HG02678 (cell line): ENCODE measurements at regions not wholly inside any gene's neighbourhood (a gene's known extent, or its start where the extent isn't known, plus 50 kb on each side); places are given as distances from the start of the nearest gene placed in this dataset.
A peak's percentile ranks its signal among the peaks of the same experiment; 100 is the strongest.

Experiments used
- ATAC-seq: cut with Tn5 transposase; IDR thresholded peaks from one replicate; pipeline ENCODE4 v1.9.1; 2021; ENCODE audit warnings: mild to moderate bottlenecking, moderate library complexity; ENCODE audit not compliant: unreplicated experiment

GRCh38 chr1:63710308-63710707 lies 63.5 kb upstream of the ROR1 start:
- no peak for ATAC-seq

GRCh38 chr1:63710761-63711380 lies 62.9 kb upstream of the ROR1 start:
- no peak for ATAC-seq

- ATAC-seq = no peak
Measured at GRCh38 chr1:63713041-63713440, 60.8 kb upstream of the ROR1 start.

- ATAC-seq = peak; percentile 77
Measured at GRCh38 chr1:63713627-63714481, 60.0 kb upstream of the ROR1 start.

GRCh38 chr1:63714482-63714760 lies 59.4 kb upstream of the ROR1 start:
- no peak for ATAC-seq

- no peak for ATAC-seq
Measured at GRCh38 chr1:63717511-63718065, 56.2 kb upstream of the ROR1 start.

- ATAC-seq = no peak
Measured at GRCh38 chr1:63718541-63718970, 55.3 kb upstream of the ROR1 start.

- ATAC-seq = no peak
Measured at GRCh38 chr1:63721531-63722189, 52.2 kb upstream of the ROR1 start.

- ATAC-seq = no peak
Measured at GRCh38 chr1:63723602-63724001, 50.2 kb upstream of the ROR1 start.
